HL-60 (cell line): ENCODE measurements at regions not wholly inside any gene's neighbourhood (a gene's known extent, or its start where the extent isn't known, plus 50 kb on each side); places are given as distances from the start of the nearest gene placed in this dataset.
"Not testable (repeated sequence)": the region's sequence is repeated elsewhere in the genome, so short reads cannot be mapped to it uniquely, and the experiment has no call there.

ENCODE experiments used
- POLR2AphosphoS5 ChIP-seq: IDR thresholded peaks from 2 replicates; pipeline ENCODE4 v1.6.1; 2012; ENCODE audit warnings: low read depth
- TF ChIP-seq, protein P1 (sequence below): IDR thresholded peaks from one replicate; pipeline ENCODE4 v1.5.1; 2011; ENCODE audit warnings: low read length, control low read depth, inconsistent platforms; ENCODE audit not compliant: insufficient read depth
- TF ChIP-seq, protein P2 (sequence below): IDR thresholded peaks from 2 replicates; pipeline ENCODE4 v1.6.1; 2012; ENCODE audit warnings: low read depth; ENCODE audit not compliant: insufficient replicate concordance

DNA sequence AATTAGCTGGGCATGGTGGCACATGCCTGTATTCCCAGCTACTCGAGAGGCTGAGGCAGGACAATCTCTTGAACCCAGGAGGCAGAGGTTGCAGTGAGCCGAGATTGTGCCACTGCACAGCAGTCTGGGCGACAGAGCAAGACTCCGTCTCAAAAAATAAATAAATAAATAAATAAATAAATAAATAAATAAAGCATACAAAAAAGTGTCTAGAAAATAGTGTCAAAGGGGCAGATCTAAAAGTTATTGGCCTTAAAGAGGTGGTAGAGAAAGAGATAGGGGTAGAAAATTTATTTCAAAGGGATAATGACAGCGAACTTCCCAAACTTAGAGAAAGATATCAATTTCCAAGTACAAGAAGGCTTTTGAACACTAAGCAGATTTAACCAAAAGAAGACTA lies 1160.6 kb upstream of the DIAPH2 start:
- TF ChIP-seq, protein P1, sequence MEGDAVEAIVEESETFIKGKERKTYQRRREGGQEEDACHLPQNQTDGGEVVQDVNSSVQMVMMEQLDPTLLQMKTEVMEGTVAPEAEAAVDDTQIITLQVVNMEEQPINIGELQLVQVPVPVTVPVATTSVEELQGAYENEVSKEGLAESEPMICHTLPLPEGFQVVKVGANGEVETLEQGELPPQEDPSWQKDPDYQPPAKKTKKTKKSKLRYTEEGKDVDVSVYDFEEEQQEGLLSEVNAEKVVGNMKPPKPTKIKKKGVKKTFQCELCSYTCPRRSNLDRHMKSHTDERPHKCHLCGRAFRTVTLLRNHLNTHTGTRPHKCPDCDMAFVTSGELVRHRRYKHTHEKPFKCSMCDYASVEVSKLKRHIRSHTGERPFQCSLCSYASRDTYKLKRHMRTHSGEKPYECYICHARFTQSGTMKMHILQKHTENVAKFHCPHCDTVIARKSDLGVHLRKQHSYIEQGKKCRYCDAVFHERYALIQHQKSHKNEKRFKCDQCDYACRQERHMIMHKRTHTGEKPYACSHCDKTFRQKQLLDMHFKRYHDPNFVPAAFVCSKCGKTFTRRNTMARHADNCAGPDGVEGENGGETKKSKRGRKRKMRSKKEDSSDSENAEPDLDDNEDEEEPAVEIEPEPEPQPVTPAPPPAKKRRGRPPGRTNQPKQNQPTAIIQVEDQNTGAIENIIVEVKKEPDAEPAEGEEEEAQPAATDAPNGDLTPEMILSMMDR = not testable (repeated sequence)
- TF ChIP-seq, protein P2, sequence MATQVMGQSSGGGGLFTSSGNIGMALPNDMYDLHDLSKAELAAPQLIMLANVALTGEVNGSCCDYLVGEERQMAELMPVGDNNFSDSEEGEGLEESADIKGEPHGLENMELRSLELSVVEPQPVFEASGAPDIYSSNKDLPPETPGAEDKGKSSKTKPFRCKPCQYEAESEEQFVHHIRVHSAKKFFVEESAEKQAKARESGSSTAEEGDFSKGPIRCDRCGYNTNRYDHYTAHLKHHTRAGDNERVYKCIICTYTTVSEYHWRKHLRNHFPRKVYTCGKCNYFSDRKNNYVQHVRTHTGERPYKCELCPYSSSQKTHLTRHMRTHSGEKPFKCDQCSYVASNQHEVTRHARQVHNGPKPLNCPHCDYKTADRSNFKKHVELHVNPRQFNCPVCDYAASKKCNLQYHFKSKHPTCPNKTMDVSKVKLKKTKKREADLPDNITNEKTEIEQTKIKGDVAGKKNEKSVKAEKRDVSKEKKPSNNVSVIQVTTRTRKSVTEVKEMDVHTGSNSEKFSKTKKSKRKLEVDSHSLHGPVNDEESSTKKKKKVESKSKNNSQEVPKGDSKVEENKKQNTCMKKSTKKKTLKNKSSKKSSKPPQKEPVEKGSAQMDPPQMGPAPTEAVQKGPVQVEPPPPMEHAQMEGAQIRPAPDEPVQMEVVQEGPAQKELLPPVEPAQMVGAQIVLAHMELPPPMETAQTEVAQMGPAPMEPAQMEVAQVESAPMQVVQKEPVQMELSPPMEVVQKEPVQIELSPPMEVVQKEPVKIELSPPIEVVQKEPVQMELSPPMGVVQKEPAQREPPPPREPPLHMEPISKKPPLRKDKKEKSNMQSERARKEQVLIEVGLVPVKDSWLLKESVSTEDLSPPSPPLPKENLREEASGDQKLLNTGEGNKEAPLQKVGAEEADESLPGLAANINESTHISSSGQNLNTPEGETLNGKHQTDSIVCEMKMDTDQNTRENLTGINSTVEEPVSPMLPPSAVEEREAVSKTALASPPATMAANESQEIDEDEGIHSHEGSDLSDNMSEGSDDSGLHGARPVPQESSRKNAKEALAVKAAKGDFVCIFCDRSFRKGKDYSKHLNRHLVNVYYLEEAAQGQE = not testable (repeated sequence)
- TF ChIP-seq POLR2AphosphoS5 = not testable (repeated sequence)
